ENCODE measurements at regions not wholly inside any gene's neighbourhood (a gene's known extent, or its start where the extent isn't known, plus 50 kb on each side); places are given as distances from the start of the nearest gene placed in this dataset.

- peaks cover 26% of the 10 kb centered on the region for H3K9me3 Mint-ChIP-seq
- no peak for DNase-seq (ENCODE audit: low spot score)
- ATAC-seq, result no peak
- H3K4me3 Mint-ChIP-seq, result no peak overlapping the region
- no peaks in the 10 kb centered on the region; the same call in 1 of the 2 replicates for H3K27me3 Mint-ChIP-seq (ENCODE audit: low read depth)
- no peak for TF ChIP-seq JAZF1 (CRISPR knock-in tag; IDR thresholded peaks at IDR 0.05)
- no peak for TF ChIP-seq E2F1 (CRISPR knock-in tag; IDR thresholded peaks at IDR 0.05)
- no peak for TF ChIP-seq IRF2 (CRISPR knock-in tag; IDR thresholded peaks at IDR 0.05; ENCODE audit: borderline replicate concordance, low read depth)
- TF ChIP-seq ZNF425 (CRISPR knock-in tag; conservative IDR thresholded peaks at IDR 0.05), result no peak
- no peak for TF ChIP-seq RELA (CRISPR knock-in tag; IDR thresholded peaks at IDR 0.05; ENCODE audit: borderline replicate concordance)
- no peak for TF ChIP-seq CREB1 (CRISPR knock-in tag; IDR thresholded peaks at IDR 0.05)
- no peak for TF ChIP-seq NR1H2 (CRISPR knock-in tag; IDR thresholded peaks at IDR 0.05)
- no peak for TF ChIP-seq IRF1 (CRISPR knock-in tag; IDR thresholded peaks at IDR 0.05)
- no peak for TF ChIP-seq ZNF138 (CRISPR knock-in tag; conservative IDR thresholded peaks at IDR 0.05)
- TF ChIP-seq GRHL2 (CRISPR knock-in tag; IDR thresholded peaks at IDR 0.05; ENCODE audit: insufficient replicate concordance, severe bottlenecking), result no peak
- no peak for TF ChIP-seq ZNF532 (CRISPR knock-in tag; IDR thresholded peaks at IDR 0.05; ENCODE audit: borderline replicate concordance)
- TF ChIP-seq ZNF396 (CRISPR knock-in tag; IDR thresholded peaks at IDR 0.05; ENCODE audit: borderline replicate concordance), result no peak
- TF ChIP-seq ZNF423 (CRISPR knock-in tag; IDR thresholded peaks at IDR 0.05), result no peak
- TF ChIP-seq TCF7 (CRISPR knock-in tag; IDR thresholded peaks at IDR 0.05; ENCODE audit: low read depth), result no peak
- no peak for TF ChIP-seq ATF3 (CRISPR knock-in tag; conservative IDR thresholded peaks at IDR 0.05)
- TF ChIP-seq ZNF317 (CRISPR knock-in tag; IDR thresholded peaks at IDR 0.05; ENCODE audit: borderline replicate concordance, low read depth), result no peak
- TF ChIP-seq ZMAT4 (CRISPR knock-in tag; IDR thresholded peaks at IDR 0.05), result no peak
- no peak for TF ChIP-seq SOX15 (CRISPR knock-in tag; IDR thresholded peaks at IDR 0.05)
- no peak overlapping the region for H3K27ac Mint-ChIP-seq
- H3K4me1 Mint-ChIP-seq, result peaks cover 32% of the 10 kb centered on the region
- ChIA-PET CTCF (no interaction called here), POLR2A (no interaction called here)
- peaks cover 13% of the 10 kb centered on the region for H3K36me3 Mint-ChIP-seq
Measured at GRCh38 chr10:2366264-2366931, 629.1 kb upstream of the ADARB2 start.
